Activated B cell treated with CpG ODN at 0.5 μM for 24 hours (primary cell): ENCODE measurements at regions not wholly inside any gene's neighbourhood (a gene's known extent, or its start where the extent isn't known, plus 50 kb on each side); places are given as distances from the start of the nearest gene placed in this dataset.

Experiments
- ATAC-seq: fragments of 200-7000 bp; cut with Tn5 transposase; one replicate; pipeline ENCODE4 v1.10.0; 2021; ENCODE audit warnings: low read depth, mild to moderate bottlenecking, moderate library complexity
- CTCF ChIA-PET: fragments of 350-600 bp; sonication (Branson Sonifier 250); formaldehyde crosslinking; loops from one replicate; lab custom pipeline; 2021; ENCODE audit warnings: antibody characterized with exemption; lab: Charles Lee
- POLR2A ChIA-PET: fragments of 350-600 bp; sonication (Branson Sonifier 250); formaldehyde crosslinking; loops from one replicate; lab custom pipeline; 2021; ENCODE audit warnings: antibody characterized with exemption; lab: Charles Lee
- DNase-seq: peaks from one replicate; pipeline ENCODE4 v3.0.0; 2022
- H3K27ac Mint-ChIP-seq: one replicate; pipeline ENCODE4 v1.8.0; 2020; ENCODE audit warnings: mixed read lengths
- H3K27me3 Mint-ChIP-seq: one replicate; pipeline ENCODE4 v1.8.0; 2021; ENCODE audit warnings: mixed read lengths
- H3K36me3 Mint-ChIP-seq: one replicate; pipeline ENCODE4 v1.8.0; 2021; ENCODE audit warnings: low read depth, mixed read lengths
- H3K4me1 Mint-ChIP-seq: one replicate; pipeline ENCODE4 v1.8.0; 2021; ENCODE audit warnings: mixed read lengths
- H3K4me3 Mint-ChIP-seq: one replicate; pipeline ENCODE4 v1.8.0; 2020; ENCODE audit warnings: mild to moderate bottlenecking, mixed read lengths
- H3K9me3 Mint-ChIP-seq: one replicate; pipeline ENCODE4 v1.8.0; 2020; ENCODE audit warnings: mixed read lengths
- CTCF ChIP-seq: fragments of 200-600 bp; IDR thresholded peaks from one replicate; pipeline ENCODE4 v1.8.0; 2022; ENCODE audit warnings: antibody characterized with exemption, mild to moderate bottlenecking
- intact Hi-C: fragments of 100-400 bp; cut with micrococcal nuclease; formaldehyde crosslinking; loops from one replicate; pipeline ENCODE4 v1.15.1; 2024

- CTCF ChIA-PET: no interaction called here
- Mint-ChIP-seq H3K4me3 (no peak overlapping the region), H3K9me3 (peaks cover 10% of the 10 kb centered on the region), H3K36me3 (no peaks in the 10 kb centered on the region), H3K4me1 (no peaks in the 10 kb centered on the region), H3K27ac (no peak overlapping the region), H3K27me3 (no peaks in the 10 kb centered on the region)
- no peak for TF ChIP-seq CTCF
- intact Hi-C loops: no loop called here
- DNase-seq: no peak
- POLR2A ChIA-PET: no interaction called here
- no peak for ATAC-seq
Observed at GRCh38 chr9:30140407-30140806, 2244.0 kb upstream of the ACO1 start.

GRCh38 chr9:30160570-30160969, 2223.9 kb upstream of the ACO1 start:
- TF ChIP-seq CTCF: no peak
- no peak overlapping the region for H3K4me3 Mint-ChIP-seq
- no peaks in the 10 kb centered on the region for H3K27me3 Mint-ChIP-seq
- ATAC-seq: no peak
- H3K27ac Mint-ChIP-seq: no peak overlapping the region
- H3K4me1 Mint-ChIP-seq: no peaks in the 10 kb centered on the region
- CTCF ChIA-PET: no interaction called here
- DNase-seq: no peak
- H3K36me3 Mint-ChIP-seq: no peaks in the 10 kb centered on the region
- intact Hi-C loops: no loop called here
- H3K9me3 Mint-ChIP-seq: peaks cover 2% of the 10 kb centered on the region
- POLR2A ChIA-PET: no interaction called here

- TF ChIP-seq CTCF: no peak
- ATAC-seq (no peak), DNase-seq (no peak)
- Mint-ChIP-seq H3K27ac (no peak overlapping the region), H3K27me3 (no peaks in the 10 kb centered on the region), H3K4me1 (no peaks in the 10 kb centered on the region), H3K9me3 (peaks cover 6% of the 10 kb centered on the region), H3K36me3 (no peaks in the 10 kb centered on the region), H3K4me3 (no peak overlapping the region)
- POLR2A ChIA-PET: no interaction called here
- CTCF ChIA-PET: no interaction called here
- intact Hi-C loops: loop anchor here (10.0 kb wide), 1 partner anchor 57 kb away; no protein-coding TSS in a partner anchor
Observed at GRCh38 chr9:30172206-30172605, 2212.2 kb upstream of the ACO1 start.

GRCh38 chr9:30178610-30179009, 2205.8 kb upstream of the ACO1 start:
- no peak for ATAC-seq
- no peak for TF ChIP-seq CTCF
- no peaks in the 10 kb centered on the region for H3K4me1 Mint-ChIP-seq
- ChIA-PET POLR2A (no interaction called here), CTCF (no interaction called here)
- no peak overlapping the region for H3K27ac Mint-ChIP-seq
- H3K4me3 Mint-ChIP-seq: no peak overlapping the region
- H3K36me3 Mint-ChIP-seq: no peaks in the 10 kb centered on the region
- intact Hi-C loops: loop anchor here (10.0 kb wide), 1 partner anchor 64 kb away; no protein-coding TSS in a partner anchor
- H3K9me3 Mint-ChIP-seq: no peaks in the 10 kb centered on the region
- no peak for DNase-seq
- H3K27me3 Mint-ChIP-seq: no peaks in the 10 kb centered on the region

GRCh38 chr9:30193421-30193820, 2191.0 kb upstream of the ACO1 start:
- Mint-ChIP-seq H3K36me3 (no peaks in the 10 kb centered on the region), H3K27me3 (no peaks in the 10 kb centered on the region), H3K9me3 (peaks cover 24% of the 10 kb centered on the region), H3K4me3 (no peak overlapping the region), H3K4me1 (no peaks in the 10 kb centered on the region), H3K27ac (no peak overlapping the region)
- TF ChIP-seq CTCF: no peak
- CTCF ChIA-PET: no interaction called here
- DNase-seq (no peak), ATAC-seq (no peak)
- POLR2A ChIA-PET: no interaction called here
- intact Hi-C loops: no loop called here
